GM12891 (cell line): ENCODE measurements at regions not wholly inside any gene's neighbourhood (a gene's known extent, or its start where the extent isn't known, plus 50 kb on each side); places are given as distances from the start of the nearest gene placed in this dataset.

ENCODE experiments used
- DNase-seq: peaks from one replicate; pipeline ENCODE4 v3.0.0; 2011; ENCODE audit warnings: low spot score; ENCODE audit not compliant: insufficient read length
- FAIRE-seq: peaks from 2 replicates; lab custom pipeline; 2011; peaks lifted over from hg19 to GRCh38; lab: Jason Lieb, UNC
- PAX5 ChIP-seq: IDR thresholded peaks from 2 replicates; pipeline ENCODE4 v1.6.1; 2011; ENCODE audit warnings: low read length, moderate library complexity, mild to moderate bottlenecking; ENCODE audit not compliant: insufficient read depth, severe bottlenecking
- POLR2A ChIP-seq: IDR thresholded peaks from 2 replicates; pipeline ENCODE4 v1.6.1; 2011; ENCODE audit warnings: low read depth, low read length, control low read depth
- POLR2AphosphoS5 ChIP-seq: IDR thresholded peaks from 2 replicates; pipeline ENCODE4 v1.6.1; 2011; ENCODE audit warnings: low read depth, low read length, control low read depth
- POU2F2 ChIP-seq: IDR thresholded peaks from 2 replicates; pipeline ENCODE4 v1.6.1; 2011; ENCODE audit warnings: low read depth, mild to moderate bottlenecking, control low read depth, low read length, moderate library complexity
- SPI1 ChIP-seq: IDR thresholded peaks from 2 replicates; pipeline ENCODE4 v1.6.1; 2011; ENCODE audit warnings: low read depth, low read length, control low read depth
- TAF1 ChIP-seq: IDR thresholded peaks from 2 replicates; pipeline ENCODE4 v1.6.1; 2011; ENCODE audit warnings: low read depth, low read length, control low read depth

- FAIRE-seq (no peak), DNase-seq (no peak)
- TF ChIP-seq POLR2AphosphoS5, result no peak
- TF ChIP-seq PAX5, result no peak
- TF ChIP-seq POLR2A, result no peak
- no peak for TF ChIP-seq SPI1
- no peak for TF ChIP-seq TAF1
- no peak for TF ChIP-seq POU2F2
Observed at GRCh38 chr20:51890003-51890402, 87.7 kb upstream of the SALL4 start.

DNA sequence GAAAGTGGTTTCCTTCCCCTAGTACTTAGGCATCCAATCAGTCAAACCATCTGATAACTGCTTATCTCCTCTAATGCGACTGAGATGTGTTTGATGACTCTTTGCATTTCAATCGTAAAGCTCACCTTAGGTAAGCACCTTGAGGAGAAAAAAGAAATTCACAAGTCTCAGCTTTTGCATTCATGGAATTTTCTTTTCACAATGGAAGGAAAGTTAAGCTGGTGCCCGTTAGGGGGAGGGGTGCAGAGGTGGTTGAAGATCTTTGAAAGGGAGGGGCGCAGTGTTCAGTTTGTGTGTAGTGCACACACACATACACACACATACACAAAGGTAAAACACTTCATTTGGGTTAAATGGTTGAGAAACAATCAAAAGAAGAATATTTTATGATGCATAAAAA is 87.1 kb upstream of the SALL4 start:
- TF ChIP-seq TAF1 (no peak), PAX5 (no peak), POLR2AphosphoS5 (no peak), POU2F2 (no peak), SPI1 (no peak), POLR2A (no peak)
- FAIRE-seq (no peak), DNase-seq (no peak)

GRCh38 chr20:51888291-51888690 is 86.0 kb upstream of the SALL4 start:
- no peak for DNase-seq
- no peak for FAIRE-seq
- TF ChIP-seq TAF1 (no peak), POU2F2 (no peak), POLR2A (no peak), PAX5 (no peak), SPI1 (no peak), POLR2AphosphoS5 (no peak)

DNA sequence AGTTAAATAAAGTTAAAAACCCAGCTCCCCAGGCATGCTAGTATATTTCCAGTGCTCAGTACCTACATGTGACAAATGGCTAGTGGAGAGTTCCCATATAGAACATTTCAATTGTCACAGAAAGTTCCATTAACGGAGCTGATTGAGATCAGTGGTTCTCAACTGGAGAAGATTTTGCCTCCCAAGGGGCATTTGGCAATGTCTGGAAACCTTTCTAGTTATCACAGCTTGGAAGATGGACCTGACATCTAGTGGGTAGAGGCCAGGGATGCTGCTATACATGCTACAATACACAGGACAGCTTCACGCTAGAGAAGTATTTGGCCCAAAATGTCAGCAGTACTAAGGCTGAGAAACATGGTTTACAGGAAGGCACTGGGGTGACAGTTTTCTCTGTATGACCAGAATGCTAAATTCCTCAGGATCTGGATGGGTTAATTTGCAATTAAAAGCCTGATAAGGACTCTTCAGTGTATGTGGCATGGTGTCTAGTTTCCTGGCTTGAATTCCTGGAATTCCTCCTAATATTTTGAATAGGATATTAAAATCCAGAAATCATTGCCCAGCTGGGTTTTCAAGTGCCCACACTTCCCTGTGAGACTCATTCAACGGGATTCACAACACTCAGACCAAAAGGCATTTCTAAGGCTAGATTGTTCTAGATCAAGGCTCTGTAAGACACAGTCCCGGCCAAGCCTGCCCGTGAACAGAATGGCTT is 84.7 kb upstream of the SALL4 start:
- FAIRE-seq (no peak), DNase-seq (no peak)
- TF ChIP-seq SPI1 (no peak), TAF1 (no peak), POU2F2 (no peak), POLR2A (no peak), POLR2AphosphoS5 (no peak)

GRCh38 chr20:51886341-51886740 is 84.0 kb upstream of the SALL4 start:
- no peak for TF ChIP-seq SPI1
- TF ChIP-seq POLR2AphosphoS5, result no peak
- no peak for TF ChIP-seq TAF1
- TF ChIP-seq POU2F2, result no peak
- no peak for TF ChIP-seq PAX5
- TF ChIP-seq POLR2A, result no peak
- no peak for FAIRE-seq
- no peak for DNase-seq

GRCh38 chr20:51884561-51884960 is 82.2 kb upstream of the SALL4 start:
- TF ChIP-seq TAF1 (no peak), SPI1 (no peak), PAX5 (no peak), POLR2A (no peak), POU2F2 (no peak), POLR2AphosphoS5 (no peak)
- no peak for FAIRE-seq
- no peak for DNase-seq

DNA sequence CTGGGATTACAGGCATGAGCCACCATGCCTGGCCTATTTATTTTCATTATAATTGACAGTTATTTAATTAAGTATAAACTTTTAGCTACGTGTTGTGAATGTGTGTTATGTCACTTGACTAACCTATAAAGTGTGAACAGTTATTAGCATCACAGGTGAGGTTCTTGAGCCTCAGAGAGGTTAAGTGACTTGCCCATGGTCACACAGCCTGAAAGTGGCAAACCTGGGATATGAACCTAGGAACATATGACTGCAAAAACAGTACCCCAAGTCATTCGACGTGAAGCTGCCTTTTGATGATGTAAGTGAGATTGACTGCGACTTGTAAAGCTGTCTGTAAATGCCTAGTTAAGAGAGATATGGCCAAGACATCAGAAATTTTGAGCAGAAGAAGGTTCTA is 77.9 kb upstream of the SALL4 start:
- FAIRE-seq, result no peak
- DNase-seq, result no peak
- TF ChIP-seq POU2F2 (no peak), TAF1 (no peak), POLR2A (no peak), PAX5 (no peak), SPI1 (no peak)

DNA sequence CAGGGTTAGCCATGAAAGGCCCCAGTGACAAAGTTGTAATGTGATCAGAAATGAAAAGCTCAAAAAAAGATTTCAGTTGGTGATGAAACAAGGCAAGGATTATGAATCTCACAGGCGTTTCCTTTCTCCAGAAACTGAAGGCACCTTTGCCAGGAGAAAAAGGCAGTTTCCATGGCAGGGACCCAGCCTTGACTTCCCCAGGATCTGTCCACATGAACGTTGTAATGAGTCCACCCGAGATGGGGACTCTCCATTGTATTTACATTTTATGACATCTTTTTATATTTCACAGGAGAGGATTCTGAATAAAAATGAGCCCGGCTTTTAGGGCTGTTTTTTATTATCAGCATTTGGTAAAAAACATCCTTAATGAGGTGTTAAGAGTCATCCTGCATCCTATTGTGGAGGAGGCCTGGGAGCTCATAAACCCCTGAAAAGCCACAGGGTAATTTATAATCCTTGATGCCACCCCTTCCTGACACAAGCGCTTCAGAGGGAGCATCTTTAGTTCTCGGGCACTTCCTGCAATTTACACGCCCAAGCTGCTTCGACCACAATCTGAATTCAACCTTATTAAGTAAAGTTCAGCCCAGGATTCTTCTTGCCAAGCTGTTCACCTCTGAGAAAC is 74.1 kb upstream of the SALL4 start:
- DNase-seq, result no peak
- no peak for FAIRE-seq
- TF ChIP-seq POLR2A, result no peak
- no peak for TF ChIP-seq SPI1

DNA sequence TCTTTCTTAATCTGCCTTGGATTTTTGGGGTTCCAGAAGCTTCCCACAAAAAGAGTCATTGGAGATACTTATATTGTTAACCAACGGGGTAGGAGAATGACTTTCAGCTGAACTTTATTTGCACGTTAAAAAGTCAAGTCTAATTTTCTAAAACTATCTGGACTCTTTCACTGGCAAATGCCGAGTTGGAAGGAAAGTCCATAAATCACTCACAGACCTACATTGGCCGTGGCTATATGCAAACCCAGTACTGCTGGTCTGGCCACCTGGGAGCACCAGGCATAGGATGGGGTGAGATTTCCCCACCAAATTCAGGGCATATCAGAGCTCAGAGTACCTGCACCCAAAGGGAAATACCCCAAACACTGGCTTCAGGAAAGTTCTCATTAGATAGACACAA is 71.3 kb upstream of the SALL4 start:
- DNase-seq (no peak), FAIRE-seq (no peak)
- TF ChIP-seq POU2F2 (no peak), TAF1 (no peak), POLR2A (no peak), SPI1 (no peak), POLR2AphosphoS5 (no peak), PAX5 (no peak)

DNA sequence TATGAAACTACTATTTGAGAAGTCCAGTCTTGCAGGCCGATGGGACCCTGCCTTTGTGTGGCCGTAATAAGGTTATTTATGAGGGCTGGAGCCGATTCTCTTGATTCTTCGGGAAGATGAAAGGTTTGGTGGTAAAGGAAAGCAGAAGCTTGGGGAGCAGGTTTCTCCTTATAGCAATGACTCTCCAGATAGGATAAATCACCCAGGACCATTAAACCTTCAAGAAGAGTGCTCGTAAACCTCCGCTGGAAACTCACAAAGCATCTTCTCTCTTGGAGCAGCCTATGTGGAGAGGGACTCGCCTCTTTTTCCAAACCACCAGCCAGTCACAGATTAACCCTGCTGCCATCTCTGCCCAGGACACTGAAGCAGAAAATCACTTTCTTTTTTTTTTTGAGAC is 69.6 kb upstream of the SALL4 start:
- no peak for TF ChIP-seq POLR2A
- no peak for TF ChIP-seq SPI1
- no peak for TF ChIP-seq POLR2AphosphoS5
- no peak for TF ChIP-seq PAX5
- FAIRE-seq (no peak), DNase-seq (no peak)
